Loucy (cell line): ENCODE measurements at regions not wholly inside any gene's neighbourhood (a gene's known extent, or its start where the extent isn't known, plus 50 kb on each side); places are given as distances from the start of the nearest gene placed in this dataset.

Experiments
- H2AFZ ChIP-seq: fragments of 200-600 bp; sonication (generic); 2 replicates; pipeline ENCODE4 v1.6.0; 2016; ENCODE audit warnings: antibody characterized with exemption, mild to moderate bottlenecking, low read length, moderate library complexity
- H3F3A ChIP-seq: fragments of 200-600 bp; 2 replicates; pipeline ENCODE4 v1.6.0; 2016; ENCODE audit warnings: antibody characterized with exemption, low read depth, mild to moderate bottlenecking
- H3K27me3 ChIP-seq: fragments of 200-600 bp; sonication (generic); 2 replicates; pipeline ENCODE4 v1.6.1; 2014; ENCODE audit warnings: low read length, mild to moderate bottlenecking; ENCODE audit not compliant: insufficient read depth, poor library complexity, severe bottlenecking
- H3K36me3 ChIP-seq: fragments of 200-600 bp; sonication (generic); 2 replicates; pipeline ENCODE4 v1.6.1; 2016; ENCODE audit warnings: low read length; ENCODE audit not compliant: insufficient read depth
- H3K4me1 ChIP-seq: fragments of 200-600 bp; sonication (generic); 2 replicates; pipeline ENCODE4 v1.5.1; 2014; ENCODE audit warnings: low read length, mild to moderate bottlenecking; ENCODE audit not compliant: insufficient read depth, poor library complexity, severe bottlenecking
- H3K4me2 ChIP-seq: fragments of 200-600 bp; sonication (generic); 2 replicates; pipeline ENCODE4 v1.6.0; 2014; ENCODE audit warnings: antibody characterized with exemption, low read length, low read depth, mild to moderate bottlenecking; ENCODE audit not compliant: poor library complexity, severe bottlenecking
- H3K4me3 ChIP-seq: fragments of 200-600 bp; sonication (generic); 2 replicates; pipeline ENCODE4 v1.5.1; 2014; ENCODE audit warnings: low read length, mild to moderate bottlenecking, mixed read lengths; ENCODE audit not compliant: poor library complexity, severe bottlenecking
- H3K79me2 ChIP-seq: fragments of 200-600 bp; sonication (generic); 2 replicates; pipeline ENCODE4 v1.6.1; 2014; ENCODE audit warnings: low read length; ENCODE audit not compliant: insufficient read depth
- H3K9ac ChIP-seq: fragments of 200-600 bp; sonication (generic); 2 replicates; pipeline ENCODE4 v1.6.0; 2014; ENCODE audit warnings: mild to moderate bottlenecking, low read depth, low read length, moderate library complexity; ENCODE audit not compliant: poor library complexity, severe bottlenecking
- H3K9me2 ChIP-seq: fragments of 200-600 bp; sonication (generic); replicated peaks from 2 replicates; pipeline ENCODE4 v1.6.1; 2016; ENCODE audit warnings: low read depth, low read length, mixed read lengths
- H3K9me3 ChIP-seq: fragments of 200-600 bp; sonication (generic); 2 replicates; pipeline ENCODE4 v1.6.1; 2014; ENCODE audit warnings: mild to moderate bottlenecking, antibody characterized with exemption, low read length, low read depth; ENCODE audit not compliant: insufficient read depth
- H4K20me1 ChIP-seq: fragments of 200-600 bp; sonication (generic); 2 replicates; pipeline ENCODE4 v1.6.0; 2014; ENCODE audit warnings: antibody characterized with exemption, low read length, mild to moderate bottlenecking; ENCODE audit not compliant: insufficient read depth, poor library complexity, severe bottlenecking
- CTCF ChIP-seq: fragments of 200-600 bp; sonication (generic); conservative IDR thresholded peaks from 2 replicates; pipeline ENCODE4 v1.5.1; 2014; ENCODE audit warnings: mild to moderate bottlenecking, antibody characterized with exemption, low read length
- EZH2phosphoT487 ChIP-seq: fragments of 200-600 bp; IDR thresholded peaks from 2 replicates; pipeline ENCODE4 v1.6.1; 2018; ENCODE audit warnings: antibody characterized with exemption, mild to moderate bottlenecking, moderate library complexity, borderline replicate concordance

- H3F3A ChIP-seq: no peaks in the 10 kb centered on the region
- H2AFZ ChIP-seq: no peak overlapping the region
- H3K4me1 ChIP-seq: no peaks in the 10 kb centered on the region
- no peaks in the 10 kb centered on the region for H3K79me2 ChIP-seq
- no peak overlapping the region for H3K9ac ChIP-seq
- H4K20me1 ChIP-seq: no peaks in the 10 kb centered on the region
- no peak overlapping the region for H3K4me3 ChIP-seq
- no peaks in the 10 kb centered on the region for H3K9me2 ChIP-seq
- H3K4me2 ChIP-seq: no peak overlapping the region
- no peaks in the 10 kb centered on the region for H3K36me3 ChIP-seq
- TF ChIP-seq CTCF (no peak), EZH2phosphoT487 (no peak)
- H3K27me3 ChIP-seq: no peaks in the 10 kb centered on the region
- H3K9me3 ChIP-seq: no peaks in the 10 kb centered on the region
These were observed 282.6 kb downstream of the CBLN2 start for GRCh38 chr18:72261590-72261989.

- Histone ChIP-seq H3K4me3 (no peak overlapping the region), H3K9me2 (0 out of 2 replicates have a peak, but pooled peaks cover 4% of the 10 kb centered on the region), H3K4me2 (no peak overlapping the region), H3K36me3 (no peaks in the 10 kb centered on the region), H3K9me3 (no peaks in the 10 kb centered on the region), H3K27me3 (no peaks in the 10 kb centered on the region), H3F3A (no peaks in the 10 kb centered on the region), H2AFZ (no peak overlapping the region), H3K4me1 (no peaks in the 10 kb centered on the region), H3K9ac (no peak overlapping the region), H4K20me1 (no peaks in the 10 kb centered on the region), H3K79me2 (no peaks in the 10 kb centered on the region)
- TF ChIP-seq EZH2phosphoT487: no peak
- TF ChIP-seq CTCF: no peak
These were observed 298.1 kb downstream of the CBLN2 start for GRCh38 chr18:72246076-72246475.

GRCh38 chr18:72235422-72235821 lies 308.7 kb downstream of the CBLN2 start:
- Histone ChIP-seq H3K9me3 (no peaks in the 10 kb centered on the region), H3K4me2 (no peak overlapping the region), H4K20me1 (no peaks in the 10 kb centered on the region)

More at GRCh38 chr18:72235422-72235821, 308.7 kb downstream of the CBLN2 start:
- H3K4me3 ChIP-seq: no peak overlapping the region
- no peaks in the 10 kb centered on the region for H3K36me3 ChIP-seq
- H3F3A ChIP-seq: no peaks in the 10 kb centered on the region
- no peaks in the 10 kb centered on the region for H3K4me1 ChIP-seq
- H3K9me2 ChIP-seq: no peaks in the 10 kb centered on the region
- H2AFZ ChIP-seq: no peak overlapping the region
- H3K9ac ChIP-seq: no peak overlapping the region
- H3K79me2 ChIP-seq: no peaks in the 10 kb centered on the region
- TF ChIP-seq CTCF (no peak), EZH2phosphoT487 (no peak)
- H3K27me3 ChIP-seq: no peaks in the 10 kb centered on the region
